Activated CD4-positive, alpha-beta T cell treated with anti-CD3 and anti-CD28 coated beads, Interleukin-2, Interleukin-6, amounts not matched to agents 100 ng/mL and 50 ng/mL, durations not matched to agents 16 hours and 8 hours (primary cell): ENCODE measurements at regions not wholly inside any gene's neighbourhood (a gene's known extent, or its start where the extent isn't known, plus 50 kb on each side); places are given as distances from the start of the nearest gene placed in this dataset.

Source experiments
- DNase-seq: peaks from one replicate; pipeline ENCODE4 v3.0.0-alpha.2; 2020

GRCh38 chr18:49655266-49656072 is 93.6 kb downstream of the LIPG start:
- DNase-seq: no peak

- DNase-seq: no peak
These were observed 92.5 kb downstream of the LIPG start for GRCh38 chr18:49654347-49654746.

- DNase-seq: no peak
These were observed 91.2 kb downstream of the LIPG start for GRCh38 chr18:49652881-49653724.

GRCh38 chr18:49651033-49651432 is 89.2 kb downstream of the LIPG start:
- DNase-seq: no peak

GRCh38 chr18:49650426-49650891 is 88.6 kb downstream of the LIPG start:
- no peak for DNase-seq

GRCh38 chr18:49648811-49649210 is 87.0 kb downstream of the LIPG start:
- DNase-seq: no peak
